H9 (cell line): ENCODE measurements at regions not wholly inside any gene's neighbourhood (a gene's known extent, or its start where the extent isn't known, plus 50 kb on each side); places are given as distances from the start of the nearest gene placed in this dataset.

Source experiments
- DNase-seq: peaks from one replicate; pipeline ENCODE4 v3.0.0-alpha.2; 2017
- H2AFZ ChIP-seq: one replicate; pipeline ENCODE4 v1.6.1; 2013; ENCODE audit warnings: mild to moderate bottlenecking, low read length, control low read depth, moderate library complexity
- H2AK5ac ChIP-seq: 2 replicates; pipeline ENCODE4 v1.6.1; 2013; ENCODE audit warnings: low read length, control low read depth, mixed read lengths; ENCODE audit not compliant: insufficient read length
- H2BK120ac ChIP-seq: one replicate; pipeline ENCODE4 v1.6.1; 2013; ENCODE audit warnings: low read depth, mild to moderate bottlenecking, low read length, control low read depth, inconsistent platforms; ENCODE audit not compliant: poor library complexity, severe bottlenecking
- H2BK12ac ChIP-seq: 2 replicates; pipeline ENCODE4 v1.6.1; 2013; ENCODE audit warnings: low read length, control low read depth, mixed read lengths, low read depth; ENCODE audit not compliant: insufficient read length
- H2BK15ac ChIP-seq: 2 replicates; pipeline ENCODE4 v1.6.1; 2013; ENCODE audit warnings: low read depth, low read length, control low read depth
- H2BK20ac ChIP-seq: one replicate; pipeline ENCODE4 v1.6.1; 2013; ENCODE audit warnings: low read depth, mild to moderate bottlenecking, low read length, control low read depth, inconsistent platforms; ENCODE audit not compliant: poor library complexity, severe bottlenecking
- H2BK5ac ChIP-seq: 2 replicates; pipeline ENCODE4 v1.6.1; 2013; ENCODE audit warnings: low read length, control low read depth, mixed read lengths; ENCODE audit not compliant: insufficient read length
- H3K14ac ChIP-seq: 2 replicates; pipeline ENCODE4 v1.6.1; 2013; ENCODE audit warnings: low read length, control low read depth; ENCODE audit not compliant: insufficient read depth
- H3K18ac ChIP-seq: 2 replicates; pipeline ENCODE4 v1.6.1; 2013; ENCODE audit warnings: low read depth, mild to moderate bottlenecking, mixed read lengths, low read length, control low read depth; ENCODE audit not compliant: insufficient read length
- H3K23ac ChIP-seq: 2 replicates; pipeline ENCODE4 v1.6.1; 2013; ENCODE audit warnings: low read length, control low read depth, mixed read lengths, low read depth; ENCODE audit not compliant: insufficient read length
- H3K23me2 ChIP-seq: 2 replicates; pipeline ENCODE4 v1.6.1; 2013; ENCODE audit warnings: low read depth, mild to moderate bottlenecking, mixed read lengths, low read length, control low read depth; ENCODE audit not compliant: insufficient read length, poor library complexity, severe bottlenecking
- H3K27ac ChIP-seq: 2 replicates; pipeline ENCODE4 v1.5.1; 2013; ENCODE audit warnings: low read length, control low read depth, mixed read lengths, low read depth; ENCODE audit not compliant: insufficient read length
- H3K27me3 ChIP-seq: 2 replicates; pipeline ENCODE4 v1.6.1; 2013; ENCODE audit warnings: low read length, control low read depth, inconsistent platforms; ENCODE audit not compliant: insufficient read depth
- H3K4ac ChIP-seq: 2 replicates; pipeline ENCODE4 v1.6.1; 2013; ENCODE audit warnings: low read depth, mild to moderate bottlenecking, control low read depth, inconsistent platforms, low read length, moderate library complexity
- H3K4me1 ChIP-seq: 2 replicates; pipeline ENCODE4 v1.6.1; 2013; ENCODE audit warnings: low read length, control low read depth, inconsistent platforms; ENCODE audit not compliant: insufficient read depth
- H3K4me2 ChIP-seq: 2 replicates; pipeline ENCODE4 v1.6.1; 2013; ENCODE audit warnings: low read length, control low read depth, mixed read lengths; ENCODE audit not compliant: insufficient read length, insufficient read depth
- H3K56ac ChIP-seq: 2 replicates; pipeline ENCODE4 v1.6.1; 2013; ENCODE audit warnings: low read depth, mild to moderate bottlenecking, mixed read lengths, low read length, control low read depth; ENCODE audit not compliant: insufficient read length
- H3K79me1 ChIP-seq: 2 replicates; pipeline ENCODE4 v1.6.1; 2013; ENCODE audit warnings: low read depth, mild to moderate bottlenecking, moderate library complexity, low read length, control low read depth, inconsistent platforms; ENCODE audit not compliant: insufficient read depth, poor library complexity, severe bottlenecking
- H3K79me2 ChIP-seq: 2 replicates; pipeline ENCODE4 v1.6.1; 2013; ENCODE audit warnings: low read length, control low read depth, inconsistent platforms; ENCODE audit not compliant: insufficient read depth
- H3K9ac ChIP-seq: 2 replicates; pipeline ENCODE4 v1.6.1; 2013; ENCODE audit warnings: low read length, control low read depth, mixed read lengths; ENCODE audit not compliant: insufficient read length; ENCODE audit errors: extremely low read depth
- H3K9me3 ChIP-seq: one replicate; pipeline ENCODE4 v1.6.1; 2013; ENCODE audit warnings: low read depth, low read length, inconsistent platforms; ENCODE audit not compliant: control insufficient read depth
- H3T11ph ChIP-seq: one replicate; pipeline ENCODE4 v1.6.1; 2013; ENCODE audit warnings: mild to moderate bottlenecking, low read length, control low read depth, inconsistent platforms
- H4K20me1 ChIP-seq: one replicate; pipeline ENCODE4 v1.6.1; 2013; ENCODE audit not compliant: control insufficient read depth, insufficient read length, insufficient read depth
- H4K5ac ChIP-seq: 2 replicates; pipeline ENCODE4 v1.6.1; 2013; ENCODE audit warnings: low read depth, mild to moderate bottlenecking, mixed read lengths, low read length, control low read depth; ENCODE audit not compliant: insufficient read length
- H4K8ac ChIP-seq: replicated peaks from 2 replicates; pipeline ENCODE4 v1.6.1; 2013; ENCODE audit warnings: low read length, control low read depth, mixed read lengths, low read depth; ENCODE audit not compliant: insufficient read length
- H4K91ac ChIP-seq: 2 replicates; pipeline ENCODE4 v1.6.1; 2013; ENCODE audit warnings: low read depth, mild to moderate bottlenecking, moderate library complexity, mixed read lengths, low read length, control low read depth; ENCODE audit not compliant: insufficient read length
- H3K27ac Mint-ChIP-seq, 3 experiments: 2 replicates in 2 of 3; 3 replicates in 1 of 3; pipeline ENCODE4 v1.8.0; 2020 to 2021; ENCODE audit warnings: mixed read lengths in 3 of 3, mild to moderate bottlenecking in 1 of 3, moderate library complexity in 1 of 3
- H3K27me3 Mint-ChIP-seq: 2 replicates; pipeline ENCODE4 v1.8.0; 2021; ENCODE audit warnings: low read depth, mild to moderate bottlenecking, moderate library complexity, mixed read lengths
- H3K36me3 Mint-ChIP-seq, 3 experiments: 2 replicates in 2 of 3; 3 replicates in 1 of 3; pipeline ENCODE4 v1.8.0; 2020 to 2021; ENCODE audit warnings: low read depth in 3 of 3, mixed read lengths in 3 of 3; ENCODE audit not compliant: insufficient read depth in 1 of 3
- H3K4me1 Mint-ChIP-seq, 2 experiments: 2 replicates each; pipeline ENCODE4 v1.8.0; 2020; ENCODE audit warnings: mixed read lengths in 2 of 2
- H3K4me3 Mint-ChIP-seq, 2 experiments: 2 replicates in 1 of 2; 3 replicates in 1 of 2; pipeline ENCODE4 v1.8.0; 2020 to 2021; ENCODE audit warnings: mild to moderate bottlenecking in 2 of 2, mixed read lengths in 2 of 2, moderate library complexity in 1 of 2
- H3K9me3 Mint-ChIP-seq, 2 experiments: 2 replicates in 1 of 2; 3 replicates in 1 of 2; pipeline ENCODE4 v1.8.0; 2020; ENCODE audit warnings: mild to moderate bottlenecking in 2 of 2, mixed read lengths in 2 of 2, moderate library complexity in 1 of 2
- WGBS: extraction: QIAGEN DNeasy Blood & Tissue Kit; methylation state at CpG from one replicate; pipeline ENCODE4 v1.1.7; 2013; ENCODE audit warnings: missing lambda C conversion rate, low lambda C conversion rate, mixed read lengths; ENCODE audit not compliant: insufficient read length; ENCODE audit errors: extremely low coverage; 5-methylcytosine and 5-hydroxymethylcytosine counted together
- TF ChIP-seq, protein P1 (sequence below): fragments of 200-600 bp; sonication (generic); conservative IDR thresholded peaks from 3 replicates; pipeline ENCODE4 v1.8.0; 2021; ENCODE audit warnings: antibody characterized with exemption, mild to moderate bottlenecking

DNA sequence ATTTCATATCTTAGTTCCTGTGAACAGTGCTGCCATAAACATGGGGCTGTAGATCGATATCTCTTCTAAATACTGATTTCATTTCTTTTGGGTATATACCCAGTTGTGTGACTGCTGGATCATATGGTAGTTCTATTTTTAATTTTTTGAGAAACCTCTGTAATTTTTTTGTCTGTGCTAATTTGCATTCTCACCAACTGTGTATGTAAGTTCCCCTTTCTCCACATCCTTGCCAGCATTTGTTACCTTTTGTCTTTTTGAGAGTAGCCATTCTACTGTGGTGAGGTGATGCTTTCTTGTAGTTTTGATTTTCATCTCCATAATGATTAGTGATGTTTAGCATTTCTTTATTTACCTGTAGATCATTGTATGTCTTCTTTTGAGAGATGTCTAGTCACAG lies 2086.5 kb upstream of the TENM3 start:
- H2BK12ac ChIP-seq = no peak overlapping the region

More for the DNA sequence above, 2086.5 kb upstream of the TENM3 start:
- Histone ChIP-seq H2BK20ac (no peak overlapping the region), H2BK15ac (no peak overlapping the region), H3K23me2 (no peaks in the 10 kb centered on the region), H3K23ac (no peak overlapping the region), H4K20me1 (no peaks in the 10 kb centered on the region), H2BK120ac (no peak overlapping the region), H3K4ac (no peak overlapping the region), H4K8ac (no peak overlapping the region), H2AFZ (no peak overlapping the region), H3K4me1 (no peaks in the 10 kb centered on the region; the same call in 1 of the 2 replicates), H3K14ac (no peak overlapping the region), H3K4me2 (no peak overlapping the region), H3K9me3 (no peaks in the 10 kb centered on the region), H3K79me1 (no peaks in the 10 kb centered on the region), H2BK5ac (no peak overlapping the region), H3T11ph (no peak overlapping the region), H2AK5ac (no peak overlapping the region), H4K91ac (no peak overlapping the region), H3K18ac (no peak overlapping the region), H3K9ac (no peak overlapping the region), H3K79me2 (no peaks in the 10 kb centered on the region), H3K56ac (no peak overlapping the region), H3K27me3 (no peaks in the 10 kb centered on the region), H3K27ac (no peak overlapping the region), H4K5ac (no peak overlapping the region)
- Mint-ChIP-seq H3K9me3 (no peaks in the 10 kb centered on the region), H3K4me3 (no peak overlapping the region), H3K4me1 (peaks cover 5 to 12% of the 10 kb centered on the region in 2 experiments; a peak in 2 of 4 replicates), H3K36me3 (no peaks in the 10 kb centered on the region), H3K27me3 (no peaks in the 10 kb centered on the region), H3K27ac (no peak overlapping the region)
- DNase-seq = no peak
- WGBS = no CpG with 5 or more reads among the region's 1 CpG
- TF ChIP-seq, protein P1, sequence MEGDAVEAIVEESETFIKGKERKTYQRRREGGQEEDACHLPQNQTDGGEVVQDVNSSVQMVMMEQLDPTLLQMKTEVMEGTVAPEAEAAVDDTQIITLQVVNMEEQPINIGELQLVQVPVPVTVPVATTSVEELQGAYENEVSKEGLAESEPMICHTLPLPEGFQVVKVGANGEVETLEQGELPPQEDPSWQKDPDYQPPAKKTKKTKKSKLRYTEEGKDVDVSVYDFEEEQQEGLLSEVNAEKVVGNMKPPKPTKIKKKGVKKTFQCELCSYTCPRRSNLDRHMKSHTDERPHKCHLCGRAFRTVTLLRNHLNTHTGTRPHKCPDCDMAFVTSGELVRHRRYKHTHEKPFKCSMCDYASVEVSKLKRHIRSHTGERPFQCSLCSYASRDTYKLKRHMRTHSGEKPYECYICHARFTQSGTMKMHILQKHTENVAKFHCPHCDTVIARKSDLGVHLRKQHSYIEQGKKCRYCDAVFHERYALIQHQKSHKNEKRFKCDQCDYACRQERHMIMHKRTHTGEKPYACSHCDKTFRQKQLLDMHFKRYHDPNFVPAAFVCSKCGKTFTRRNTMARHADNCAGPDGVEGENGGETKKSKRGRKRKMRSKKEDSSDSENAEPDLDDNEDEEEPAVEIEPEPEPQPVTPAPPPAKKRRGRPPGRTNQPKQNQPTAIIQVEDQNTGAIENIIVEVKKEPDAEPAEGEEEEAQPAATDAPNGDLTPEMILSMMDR = no peak
